ENCODE measurements at regions not wholly inside any gene's neighbourhood (a gene's known extent, or its start where the extent isn't known, plus 50 kb on each side); places are given as distances from the start of the nearest gene placed in this dataset.
A peak's percentile ranks its signal among the peaks of the same experiment; 100 is the strongest.

DNA sequence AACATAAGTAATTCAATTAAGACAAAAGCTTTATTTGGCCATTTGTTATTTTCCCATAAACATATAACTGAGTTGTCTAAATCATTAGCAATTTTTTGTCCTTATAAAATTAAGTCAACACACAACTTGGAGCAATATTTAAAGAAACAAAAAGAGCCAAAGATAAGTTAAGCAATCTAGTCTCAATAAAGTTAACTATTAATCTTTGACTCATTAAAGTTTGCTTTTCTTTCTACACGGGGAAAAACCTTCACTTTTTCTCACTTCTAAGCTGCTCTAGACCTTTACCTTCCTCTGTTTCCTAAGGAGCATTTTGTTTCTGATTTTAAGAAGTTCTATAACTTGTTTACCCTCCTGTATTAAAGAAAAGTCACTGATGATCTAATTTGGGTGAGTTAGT is 867.1 kb upstream of the PHF14 start:
- H3K9me3 Mint-ChIP-seq: no peaks in the 10 kb centered on the region
- H3K4me1 Mint-ChIP-seq: no peaks in the 10 kb centered on the region
- H3K4me3 Mint-ChIP-seq: no peak overlapping the region
- DNase-seq: no peak
- no peaks in the 10 kb centered on the region for H3K36me3 Mint-ChIP-seq (ENCODE audit: low read depth)
- TF ChIP-seq, protein P1, sequence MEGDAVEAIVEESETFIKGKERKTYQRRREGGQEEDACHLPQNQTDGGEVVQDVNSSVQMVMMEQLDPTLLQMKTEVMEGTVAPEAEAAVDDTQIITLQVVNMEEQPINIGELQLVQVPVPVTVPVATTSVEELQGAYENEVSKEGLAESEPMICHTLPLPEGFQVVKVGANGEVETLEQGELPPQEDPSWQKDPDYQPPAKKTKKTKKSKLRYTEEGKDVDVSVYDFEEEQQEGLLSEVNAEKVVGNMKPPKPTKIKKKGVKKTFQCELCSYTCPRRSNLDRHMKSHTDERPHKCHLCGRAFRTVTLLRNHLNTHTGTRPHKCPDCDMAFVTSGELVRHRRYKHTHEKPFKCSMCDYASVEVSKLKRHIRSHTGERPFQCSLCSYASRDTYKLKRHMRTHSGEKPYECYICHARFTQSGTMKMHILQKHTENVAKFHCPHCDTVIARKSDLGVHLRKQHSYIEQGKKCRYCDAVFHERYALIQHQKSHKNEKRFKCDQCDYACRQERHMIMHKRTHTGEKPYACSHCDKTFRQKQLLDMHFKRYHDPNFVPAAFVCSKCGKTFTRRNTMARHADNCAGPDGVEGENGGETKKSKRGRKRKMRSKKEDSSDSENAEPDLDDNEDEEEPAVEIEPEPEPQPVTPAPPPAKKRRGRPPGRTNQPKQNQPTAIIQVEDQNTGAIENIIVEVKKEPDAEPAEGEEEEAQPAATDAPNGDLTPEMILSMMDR (IDR thresholded peaks at IDR 0.05): no peak
- H3K27me3 Mint-ChIP-seq (ENCODE audit: low read depth, poor library complexity): no peaks in the 10 kb centered on the region
- H3K27ac Mint-ChIP-seq: no peak overlapping the region

DNA sequence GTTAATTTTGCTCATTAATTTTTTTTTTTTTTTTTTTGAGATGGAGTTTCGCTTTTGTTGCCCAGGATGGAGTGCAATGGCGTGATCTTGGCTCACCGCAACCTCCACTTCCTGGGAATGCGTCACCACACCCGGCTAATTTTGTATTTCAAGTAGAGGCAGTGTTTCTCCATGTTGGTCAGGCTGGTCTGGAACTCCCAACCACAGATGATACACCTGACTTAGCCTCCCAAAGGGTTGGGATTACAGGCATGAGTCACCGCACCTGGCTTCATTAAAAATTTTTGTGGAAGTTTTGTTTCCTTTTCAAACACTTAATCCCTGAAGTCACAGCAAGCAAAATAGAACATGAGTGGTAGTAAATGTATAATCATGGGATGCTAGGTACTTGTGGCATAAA is 857.2 kb upstream of the PHF14 start:
- Mint-ChIP-seq H3K9me3 (no peaks in the 10 kb centered on the region), H3K27me3 (ENCODE audit: low read depth, poor library complexity) (no peaks in the 10 kb centered on the region), H3K4me3 (no peak overlapping the region), H3K36me3 (ENCODE audit: low read depth) (no peaks in the 10 kb centered on the region), H3K4me1 (no peaks in the 10 kb centered on the region), H3K27ac (no peak overlapping the region)
- DNase-seq: no peak
- TF ChIP-seq, protein P1 (IDR thresholded peaks at IDR 0.05): no peak

DNA sequence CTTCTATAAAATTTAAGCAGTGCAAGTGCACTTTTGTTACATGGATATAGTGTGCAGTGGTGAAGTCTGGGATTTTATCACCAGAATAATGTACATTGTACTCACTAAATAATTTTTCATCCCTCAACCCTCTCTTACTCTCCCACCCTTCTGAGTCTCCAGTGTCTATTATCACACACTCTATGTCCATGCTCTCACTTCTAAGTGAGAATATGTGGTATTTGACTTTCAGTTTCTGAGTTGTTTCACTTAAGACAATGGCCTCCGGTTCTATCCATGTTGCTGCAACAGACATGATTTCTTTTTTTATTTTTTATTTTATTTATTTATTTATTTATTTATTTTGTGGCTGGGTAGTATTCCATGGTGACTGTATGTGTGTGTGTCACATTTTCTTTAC is 855.9 kb upstream of the PHF14 start:
- DNase-seq: no peak
- Mint-ChIP-seq H3K27ac (no peak overlapping the region), H3K36me3 (ENCODE audit: low read depth) (no peaks in the 10 kb centered on the region), H3K9me3 (no peaks in the 10 kb centered on the region), H3K4me3 (no peak overlapping the region), H3K27me3 (ENCODE audit: low read depth, poor library complexity) (no peaks in the 10 kb centered on the region), H3K4me1 (peaks cover 9% of the 10 kb centered on the region)
- TF ChIP-seq, protein P1 (IDR thresholded peaks at IDR 0.05): no peak

DNA sequence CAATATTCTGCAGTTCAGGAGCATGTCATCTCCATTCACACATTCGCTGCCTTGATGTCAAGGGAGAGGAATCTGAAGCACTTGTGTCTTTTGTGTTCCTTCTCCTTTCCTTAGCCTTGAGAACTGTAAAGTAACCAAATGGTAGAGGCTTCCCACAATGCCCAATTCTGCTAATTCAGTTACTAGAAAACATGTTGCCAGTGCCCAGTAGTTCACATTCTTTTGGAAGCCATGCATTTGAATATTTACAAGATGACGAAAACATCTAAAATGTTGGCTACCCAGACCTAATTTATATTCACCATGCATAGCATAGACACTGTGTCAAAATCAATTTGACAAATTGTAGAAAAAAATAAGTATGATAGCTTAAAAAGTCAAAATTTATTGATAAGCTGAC is 852.7 kb upstream of the PHF14 start:
- DNase-seq: no peak
- no peak overlapping the region for H3K27ac Mint-ChIP-seq
- TF ChIP-seq, protein P1 (IDR thresholded peaks at IDR 0.05): no peak

DNA sequence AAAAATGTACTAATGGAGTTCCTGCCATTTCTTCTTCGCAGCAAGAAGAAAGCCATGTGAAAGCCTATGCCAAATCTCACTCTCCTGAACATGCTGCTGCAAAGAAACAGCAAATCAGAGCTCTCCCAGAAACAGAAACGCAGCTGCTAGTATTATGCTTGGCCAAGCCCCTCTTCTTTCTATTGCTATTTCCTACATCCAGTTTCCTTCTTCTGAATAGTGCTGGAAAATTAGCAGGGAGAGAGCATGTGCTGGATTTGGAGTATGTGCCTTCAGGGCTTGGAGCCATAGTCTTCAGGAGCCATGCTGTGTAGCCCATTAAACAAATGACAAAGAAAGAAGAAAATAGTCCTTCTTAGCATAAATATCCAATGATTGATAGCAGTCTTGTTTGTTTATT is 852.0 kb upstream of the PHF14 start:
- H3K4me1 Mint-ChIP-seq: peaks cover 12% of the 10 kb centered on the region
- no peak overlapping the region for H3K4me3 Mint-ChIP-seq
- H3K9me3 Mint-ChIP-seq: no peaks in the 10 kb centered on the region
- DNase-seq: no peak
- no peaks in the 10 kb centered on the region for H3K36me3 Mint-ChIP-seq (ENCODE audit: low read depth)
- TF ChIP-seq, protein P1 (IDR thresholded peaks at IDR 0.05): no peak
- H3K27me3 Mint-ChIP-seq (ENCODE audit: low read depth, poor library complexity): no peaks in the 10 kb centered on the region
- no peak overlapping the region for H3K27ac Mint-ChIP-seq

More for the DNA sequence above, 852.7 kb upstream of the PHF14 start:
- no peaks in the 10 kb centered on the region for H3K9me3 Mint-ChIP-seq
- H3K4me1 Mint-ChIP-seq: peaks cover 12% of the 10 kb centered on the region
- H3K27me3 Mint-ChIP-seq (ENCODE audit: low read depth, poor library complexity): no peaks in the 10 kb centered on the region
- no peak overlapping the region for H3K4me3 Mint-ChIP-seq
- H3K36me3 Mint-ChIP-seq (ENCODE audit: low read depth): no peaks in the 10 kb centered on the region

DNA sequence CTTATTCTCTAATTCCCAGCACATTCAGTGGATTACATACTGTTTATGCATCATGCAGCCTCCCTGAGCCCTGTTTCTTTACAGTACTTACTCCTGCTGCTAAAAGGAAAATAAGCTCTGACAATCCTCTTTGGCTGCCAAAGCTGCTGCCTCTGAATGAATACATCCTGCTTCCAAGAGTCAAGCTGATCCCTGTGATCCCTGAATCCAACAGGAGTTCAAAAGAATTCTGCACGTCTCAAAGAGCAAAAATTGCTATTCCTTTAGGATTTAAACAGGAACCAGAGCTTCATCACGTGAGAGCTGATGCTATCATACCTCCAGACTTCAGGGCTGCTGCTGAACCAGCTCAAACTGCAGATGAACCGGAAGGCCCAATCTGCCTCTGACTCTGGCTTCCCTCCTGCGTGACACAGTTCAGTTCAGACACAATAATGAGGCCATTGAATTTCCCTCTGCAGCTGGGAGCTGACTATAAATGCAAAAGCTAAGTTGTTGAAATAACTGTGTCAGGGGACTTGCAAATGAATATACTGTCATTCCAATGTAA is 851.0 kb upstream of the PHF14 start:
- TF ChIP-seq, protein P1 (IDR thresholded peaks at IDR 0.05): no peak
- DNase-seq: peak; percentile 9
- Mint-ChIP-seq H3K4me1 (peaks cover 12% of the 10 kb centered on the region), H3K27ac (no peak overlapping the region), H3K9me3 (no peaks in the 10 kb centered on the region), H3K4me3 (no peak overlapping the region), H3K36me3 (ENCODE audit: low read depth) (no peaks in the 10 kb centered on the region), H3K27me3 (ENCODE audit: low read depth, poor library complexity) (no peaks in the 10 kb centered on the region)
